ENCODE measurements at regions not wholly inside any gene's neighbourhood (a gene's known extent, or its start where the extent isn't known, plus 50 kb on each side); places are given as distances from the start of the nearest gene placed in this dataset.
"Not testable (repeated sequence)": the region's sequence is repeated elsewhere in the genome, so short reads cannot be mapped to it uniquely, and the experiment has no call there.

DNA sequence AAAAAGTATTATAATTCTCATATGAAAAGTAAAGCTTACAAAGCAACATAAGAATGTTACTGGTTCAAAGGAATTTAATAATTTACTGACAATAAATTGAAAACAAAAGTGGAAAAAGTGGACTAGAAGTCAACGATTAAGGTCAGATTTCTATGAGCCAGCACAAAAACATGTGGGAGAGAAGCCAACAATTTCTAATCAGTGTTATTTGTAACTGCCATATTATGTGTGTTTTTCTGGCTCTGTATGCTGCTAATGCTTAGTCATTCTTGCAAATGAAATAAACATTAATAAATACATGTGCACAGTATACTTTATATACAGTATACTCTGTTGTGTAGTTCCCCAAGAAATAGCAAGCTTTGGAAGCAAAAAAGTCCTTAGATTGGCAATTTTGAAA lies 301.3 kb upstream of the RGPD4 start:
- Histone ChIP-seq H3K4me1 (no peaks in the 10 kb centered on the region), H3K27me3 (no peaks in the 10 kb centered on the region), H3K9me3 (peaks cover 0 to 4% (median 0%) of the 10 kb centered on the region in 4 donors), H3K27ac (no peak overlapping the region), H3K36me3 (no peaks in the 10 kb centered on the region), H3K4me3 (no peak overlapping the region)
- intact Hi-C loops (cut with DNase I; ENCODE audit: low total_unique reads), result no loop called here
- TF ChIP-seq EP300 (IDR thresholded peaks at IDR 0.05) (no peak), CTCF (IDR thresholded peaks at IDR 0.05) (no peak), POLR2AphosphoS5 (IDR thresholded peaks at IDR 0.05) (no peak), POLR2A (IDR thresholded peaks at IDR 0.05) (no peak)
- DNase-seq, result peak in 1 of 2 donors; percentile 58
- WGBS, 5 donors, result 29 to 67% (median 51%) methylated on average over 1 of the region's 1 CpG

DNA sequence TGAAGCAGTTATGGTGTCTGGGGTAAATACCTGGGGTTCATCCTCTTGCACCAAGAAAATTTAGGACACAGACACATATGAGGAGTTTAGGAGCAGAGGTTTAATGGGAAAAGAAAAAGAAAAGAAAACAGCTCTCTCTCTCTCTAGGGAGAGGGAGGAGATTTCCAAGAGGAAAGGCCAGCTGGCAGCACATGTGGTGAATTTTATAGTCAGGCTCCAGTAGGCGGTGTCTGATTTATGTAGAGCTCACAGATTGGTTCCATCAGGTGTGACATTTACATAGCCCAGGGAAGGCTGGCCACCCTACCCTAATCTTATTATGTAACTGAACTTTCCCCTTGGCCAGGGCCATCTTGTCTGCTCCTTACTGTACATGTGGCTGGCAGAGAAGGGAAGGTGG lies 297.5 kb upstream of the RGPD4 start:
- H3K27me3 ChIP-seq, result no peaks in the 10 kb centered on the region
- no peaks in the 10 kb centered on the region for H3K9me3 ChIP-seq
- no peaks in the 10 kb centered on the region for H3K36me3 ChIP-seq
- DNase-seq, result peak in 1 of 2 donors; percentile 60
- H3K4me1 ChIP-seq, result no peaks in the 10 kb centered on the region
- H3K27ac ChIP-seq, result no peak overlapping the region
- no peak for TF ChIP-seq POLR2A (IDR thresholded peaks at IDR 0.05)
- TF ChIP-seq POLR2AphosphoS5 (IDR thresholded peaks at IDR 0.05), result no peak
- TF ChIP-seq EP300 (IDR thresholded peaks at IDR 0.05), result no peak
- no peak for TF ChIP-seq CTCF (IDR thresholded peaks at IDR 0.05)
- WGBS, 5 donors, result 42 to 76% (median 56%) methylated on average over 1 of the region's 1 CpG
- H3K4me3 ChIP-seq, result no peak overlapping the region
- intact Hi-C loops (cut with DNase I; ENCODE audit: low total_unique reads), result no loop called here

- intact Hi-C loops (cut with DNase I; ENCODE audit: low total_unique reads), result no loop called here
- TF ChIP-seq CTCF (IDR thresholded peaks at IDR 0.05), result no peak
- no peak for TF ChIP-seq EP300 (IDR thresholded peaks at IDR 0.05)
- TF ChIP-seq POLR2A (IDR thresholded peaks at IDR 0.05), result no peak
- no peak for TF ChIP-seq POLR2AphosphoS5 (IDR thresholded peaks at IDR 0.05)
- Histone ChIP-seq H3K27me3 (no peaks in the 10 kb centered on the region), H3K36me3 (no peaks in the 10 kb centered on the region), H3K27ac (no peak overlapping the region), H3K4me3 (no peak overlapping the region), H3K4me1 (no peaks in the 10 kb centered on the region), H3K9me3 (no peaks in the 10 kb centered on the region)
- no peak for DNase-seq
- 80 to 93% (median 90%) methylated on average over 1 of the region's 1 CpG for WGBS, 5 donors
Measured at GRCh38 chr2:107530046-107530445, 296.6 kb upstream of the RGPD4 start.

GRCh38 chr2:107534926-107535325 lies 291.8 kb upstream of the RGPD4 start:
- H3K27ac ChIP-seq, result no peak overlapping the region
- no peak overlapping the region for H3K4me3 ChIP-seq
- H3K36me3 ChIP-seq, result no peaks in the 10 kb centered on the region
- WGBS, 5 donors, result 87 to 94% (median 90%) methylated on average over 9 of the region's 9 CpGs
- H3K9me3 ChIP-seq, result peaks cover 0 to 8% (median 6%) of the 10 kb centered on the region in 4 donors
- TF ChIP-seq POLR2AphosphoS5 (IDR thresholded peaks at IDR 0.05), result no peak
- TF ChIP-seq EP300 (IDR thresholded peaks at IDR 0.05), result no peak
- TF ChIP-seq POLR2A (IDR thresholded peaks at IDR 0.05), result no peak
- no peak for TF ChIP-seq CTCF (IDR thresholded peaks at IDR 0.05)
- intact Hi-C loops (cut with DNase I; ENCODE audit: low total_unique reads), result no loop called here
- no peaks in the 10 kb centered on the region for H3K4me1 ChIP-seq
- no peaks in the 10 kb centered on the region for H3K27me3 ChIP-seq
- no peak for DNase-seq

- H3K9me3 ChIP-seq; DNase-seq; H3K4me1 ChIP-seq; H3K27me3 ChIP-seq; intact Hi-C loops (cut with DNase I; ENCODE audit: low total_unique reads); H3K4me3 ChIP-seq; H3K27ac ChIP-seq; H3K36me3 ChIP-seq: not testable (repeated sequence)
- WGBS, 5 donors, result 79 to 95% (median 94%) methylated on average over 7 to 28 of the region's 28 CpGs
Measured at GRCh38 chr2:107535905-107536689, 290.6 kb upstream of the RGPD4 start.

Measured in stomach (tissue), 8 donors.